Astrocyte (in vitro differentiated cells and primary cell): ENCODE measurements at regions not wholly inside any gene's neighbourhood (a gene's known extent, or its start where the extent isn't known, plus 50 kb on each side); places are given as distances from the start of the nearest gene placed in this dataset.
A peak's percentile ranks its signal among the peaks of the same experiment; 100 is the strongest.

Experiments
- DNase-seq: peaks from one replicate; pipeline ENCODE4 v3.0.0-alpha.2; 2010; ENCODE audit warnings: low read depth
- FAIRE-seq: peaks from 2 replicates; lab custom pipeline; 2011; peaks lifted over from hg19 to GRCh38; lab: Jason Lieb, UNC
- H2AFZ ChIP-seq: 2 replicates; pipeline ENCODE4 v1.6.0; 2012; ENCODE audit warnings: low read depth, low read length, inconsistent platforms
- H3K27ac ChIP-seq: 2 replicates; pipeline ENCODE4 v1.5.1; 2011; ENCODE audit warnings: low read depth, low read length, inconsistent platforms
- H3K27me3 ChIP-seq: 2 replicates; pipeline ENCODE4 v1.6.0; 2011; ENCODE audit warnings: low read length, inconsistent platforms; ENCODE audit not compliant: insufficient read depth
- H3K36me3 ChIP-seq: 2 replicates; pipeline ENCODE4 v1.5.1; 2011; ENCODE audit warnings: low read length, inconsistent platforms; ENCODE audit not compliant: insufficient read depth
- H3K4me1 ChIP-seq: 2 replicates; pipeline ENCODE4 v1.5.1; 2011; ENCODE audit warnings: low read length, inconsistent platforms; ENCODE audit not compliant: insufficient read depth
- H3K4me2 ChIP-seq: 2 replicates; pipeline ENCODE4 v1.6.0; 2012; ENCODE audit warnings: low read length, inconsistent platforms
- H3K4me3 ChIP-seq: 2 replicates; pipeline ENCODE4 v1.5.1; 2011; ENCODE audit warnings: low read depth, mild to moderate bottlenecking, low read length, inconsistent platforms; ENCODE audit not compliant: insufficient read depth
- H3K79me2 ChIP-seq: 2 replicates; pipeline ENCODE4 v1.6.0; 2012; ENCODE audit warnings: mild to moderate bottlenecking, low read length, inconsistent platforms; ENCODE audit not compliant: insufficient read depth
- H3K9ac ChIP-seq: 2 replicates; pipeline ENCODE4 v1.6.0; 2012; ENCODE audit warnings: mild to moderate bottlenecking, low read length, inconsistent platforms
- H3K9me3 ChIP-seq: 2 replicates; pipeline ENCODE4 v1.5.1; 2012; ENCODE audit warnings: low read depth, mild to moderate bottlenecking, low read length, inconsistent platforms; ENCODE audit not compliant: insufficient read depth
- H4K20me1 ChIP-seq: 2 replicates; pipeline ENCODE4 v1.6.0; 2012; ENCODE audit warnings: low read length, inconsistent platforms; ENCODE audit not compliant: insufficient read depth
- H3K27ac Mint-ChIP-seq: one replicate; pipeline ENCODE4 v1.8.0; 2021; ENCODE audit warnings: mild to moderate bottlenecking, mixed read lengths; ENCODE audit not compliant: unreplicated experiment
- H3K27me3 Mint-ChIP-seq: one replicate; pipeline ENCODE4 v1.8.0; 2021; ENCODE audit warnings: low read depth, mixed read lengths; ENCODE audit not compliant: unreplicated experiment
- H3K36me3 Mint-ChIP-seq: one replicate; pipeline ENCODE4 v1.8.0; 2021; ENCODE audit warnings: low read depth, mixed read lengths; ENCODE audit not compliant: unreplicated experiment
- H3K4me1 Mint-ChIP-seq: one replicate; pipeline ENCODE4 v1.8.0; 2021; ENCODE audit warnings: low read depth, mixed read lengths; ENCODE audit not compliant: unreplicated experiment
- H3K4me3 Mint-ChIP-seq: one replicate; pipeline ENCODE4 v1.8.0; 2021; ENCODE audit warnings: mild to moderate bottlenecking, moderate library complexity, mixed read lengths; ENCODE audit not compliant: unreplicated experiment
- H3K9me3 Mint-ChIP-seq: one replicate; pipeline ENCODE4 v1.8.0; 2021; ENCODE audit warnings: mild to moderate bottlenecking, mixed read lengths; ENCODE audit not compliant: unreplicated experiment
- EZH2 ChIP-seq: IDR thresholded peaks from 2 replicates; pipeline ENCODE4 v1.6.1; 2012; ENCODE audit warnings: mild to moderate bottlenecking, low read length, inconsistent platforms; ENCODE audit not compliant: insufficient read depth
- TF ChIP-seq, protein P1 (sequence below): IDR thresholded peaks from 2 replicates; pipeline ENCODE4 v1.5.1; 2011; ENCODE audit warnings: low read depth, mild to moderate bottlenecking, inconsistent platforms, low read length, moderate library complexity; ENCODE audit not compliant: insufficient read depth

DNA sequence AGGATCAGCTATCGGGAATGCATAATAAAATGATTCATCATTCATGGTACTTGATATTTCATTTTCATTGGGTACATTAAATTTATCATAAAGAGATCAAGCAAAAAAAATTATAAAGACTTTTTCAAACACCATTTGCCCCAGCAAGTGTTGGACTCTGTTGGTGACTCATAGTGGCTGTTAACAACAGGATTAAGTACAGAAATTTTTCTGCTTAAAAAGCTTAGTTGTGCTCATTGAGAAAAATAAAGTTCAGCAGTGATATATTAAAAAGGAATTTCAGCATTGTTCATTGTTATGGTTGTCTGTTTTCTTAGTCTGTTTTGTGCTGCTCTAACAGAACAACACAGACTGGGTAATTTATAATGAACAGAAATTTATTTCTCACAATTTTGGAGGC is 86.2 kb upstream of the PCDH10 start:
- H2AFZ ChIP-seq, result no peak overlapping the region
- H3K36me3 ChIP-seq, result no peaks in the 10 kb centered on the region
- Mint-ChIP-seq H3K27ac (no peak overlapping the region), H3K9me3 (peaks cover 6% of the 10 kb centered on the region), H3K4me3 (no peak overlapping the region), H3K4me1 (no peaks in the 10 kb centered on the region), H3K27me3 (no peaks in the 10 kb centered on the region), H3K36me3 (no peaks in the 10 kb centered on the region)
- no peaks in the 10 kb centered on the region for H3K79me2 ChIP-seq
- H3K9me3 ChIP-seq, result no peaks in the 10 kb centered on the region
- no peaks in the 10 kb centered on the region for H3K4me1 ChIP-seq
- no peak overlapping the region for H3K4me3 ChIP-seq
- no peak for FAIRE-seq
- no peaks in the 10 kb centered on the region for H3K27me3 ChIP-seq
- no peak overlapping the region for H3K4me2 ChIP-seq
- H3K27ac ChIP-seq, result no peak overlapping the region
- DNase-seq, result peak; percentile 12
- TF ChIP-seq, protein P1, sequence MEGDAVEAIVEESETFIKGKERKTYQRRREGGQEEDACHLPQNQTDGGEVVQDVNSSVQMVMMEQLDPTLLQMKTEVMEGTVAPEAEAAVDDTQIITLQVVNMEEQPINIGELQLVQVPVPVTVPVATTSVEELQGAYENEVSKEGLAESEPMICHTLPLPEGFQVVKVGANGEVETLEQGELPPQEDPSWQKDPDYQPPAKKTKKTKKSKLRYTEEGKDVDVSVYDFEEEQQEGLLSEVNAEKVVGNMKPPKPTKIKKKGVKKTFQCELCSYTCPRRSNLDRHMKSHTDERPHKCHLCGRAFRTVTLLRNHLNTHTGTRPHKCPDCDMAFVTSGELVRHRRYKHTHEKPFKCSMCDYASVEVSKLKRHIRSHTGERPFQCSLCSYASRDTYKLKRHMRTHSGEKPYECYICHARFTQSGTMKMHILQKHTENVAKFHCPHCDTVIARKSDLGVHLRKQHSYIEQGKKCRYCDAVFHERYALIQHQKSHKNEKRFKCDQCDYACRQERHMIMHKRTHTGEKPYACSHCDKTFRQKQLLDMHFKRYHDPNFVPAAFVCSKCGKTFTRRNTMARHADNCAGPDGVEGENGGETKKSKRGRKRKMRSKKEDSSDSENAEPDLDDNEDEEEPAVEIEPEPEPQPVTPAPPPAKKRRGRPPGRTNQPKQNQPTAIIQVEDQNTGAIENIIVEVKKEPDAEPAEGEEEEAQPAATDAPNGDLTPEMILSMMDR, result no peak
- no peak for TF ChIP-seq EZH2
- no peak overlapping the region for H3K9ac ChIP-seq
- no peaks in the 10 kb centered on the region for H4K20me1 ChIP-seq

DNA sequence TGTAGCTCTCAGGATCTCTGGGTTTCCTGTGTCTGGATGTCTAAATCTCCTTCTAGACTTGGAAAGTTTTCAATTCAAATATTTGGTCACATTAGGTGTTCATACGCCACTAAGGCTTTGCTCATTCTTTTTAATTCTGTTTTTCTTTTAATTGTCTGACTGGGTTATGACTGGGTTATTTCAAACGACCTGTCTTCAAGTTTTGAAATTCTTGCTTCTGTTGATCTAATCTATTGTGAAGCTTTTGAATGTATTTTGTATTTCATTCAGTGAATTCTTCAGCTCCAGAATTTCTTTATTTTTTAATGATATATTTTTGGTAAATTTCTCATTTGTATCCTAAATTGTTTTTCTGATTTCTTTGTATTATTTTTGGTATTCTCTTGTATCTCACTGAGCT is 81.0 kb upstream of the PCDH10 start:
- Mint-ChIP-seq H3K4me3 (no peak overlapping the region), H3K36me3 (peaks cover 3% of the 10 kb centered on the region), H3K4me1 (no peaks in the 10 kb centered on the region), H3K27ac (no peak overlapping the region), H3K9me3 (peaks cover 15% of the 10 kb centered on the region), H3K27me3 (no peaks in the 10 kb centered on the region)
- Histone ChIP-seq H3K79me2 (no peaks in the 10 kb centered on the region), H3K27me3 (no peaks in the 10 kb centered on the region), H2AFZ (no peak overlapping the region), H3K4me2 (no peak overlapping the region), H3K4me3 (no peak overlapping the region), H4K20me1 (no peaks in the 10 kb centered on the region), H3K36me3 (no peaks in the 10 kb centered on the region), H3K9me3 (no peaks in the 10 kb centered on the region), H3K4me1 (no peaks in the 10 kb centered on the region), H3K27ac (no peak overlapping the region), H3K9ac (no peak overlapping the region)
- FAIRE-seq, result no peak
- no peak for TF ChIP-seq EZH2
- TF ChIP-seq, protein P1, result no peak
- DNase-seq, result no peak

DNA sequence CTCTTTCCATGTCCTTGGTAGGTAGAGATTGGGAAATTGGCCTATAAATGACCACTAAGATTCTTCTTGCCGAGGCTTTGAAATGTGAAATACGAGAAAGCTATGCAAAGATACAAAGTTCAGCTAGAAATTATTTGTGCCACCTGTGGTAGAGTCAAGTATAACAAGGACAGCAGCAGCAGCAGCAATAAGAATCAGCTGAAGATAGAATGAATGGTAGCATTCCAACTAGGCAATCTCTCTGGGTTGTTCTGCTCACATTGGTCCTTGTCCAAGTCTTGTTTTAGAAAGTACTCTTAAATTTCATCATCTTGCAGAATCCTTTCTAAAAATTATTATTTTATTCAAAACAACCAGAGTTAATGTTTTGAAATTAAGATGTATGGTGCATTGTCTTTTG is 67.8 kb upstream of the PCDH10 start:
- Histone ChIP-seq H3K9ac (no peak overlapping the region), H4K20me1 (no peaks in the 10 kb centered on the region), H3K4me2 (no peak overlapping the region), H3K79me2 (no peaks in the 10 kb centered on the region), H3K36me3 (no peaks in the 10 kb centered on the region), H2AFZ (no peak overlapping the region), H3K27me3 (no peaks in the 10 kb centered on the region), H3K4me3 (no peak overlapping the region), H3K27ac (no peak overlapping the region), H3K9me3 (no peaks in the 10 kb centered on the region), H3K4me1 (no peaks in the 10 kb centered on the region)
- peaks cover 3% of the 10 kb centered on the region for H3K4me1 Mint-ChIP-seq
- FAIRE-seq (no peak), DNase-seq (no peak)
- no peak overlapping the region for H3K27ac Mint-ChIP-seq
- no peak overlapping the region for H3K4me3 Mint-ChIP-seq
- no peaks in the 10 kb centered on the region for H3K36me3 Mint-ChIP-seq
- peaks cover 10% of the 10 kb centered on the region for H3K9me3 Mint-ChIP-seq
- no peaks in the 10 kb centered on the region for H3K27me3 Mint-ChIP-seq
- TF ChIP-seq, protein P1, result no peak
- TF ChIP-seq EZH2, result no peak
